GM19324 (cell line): ENCODE measurements at regions not wholly inside any gene's neighbourhood (a gene's known extent, or its start where the extent isn't known, plus 50 kb on each side); places are given as distances from the start of the nearest gene placed in this dataset.
"Not testable (repeated sequence)": the region's sequence is repeated elsewhere in the genome, so short reads cannot be mapped to it uniquely, and the experiment has no call there.

ENCODE experiments used
- ATAC-seq: cut with Tn5 transposase; IDR thresholded peaks from one replicate; pipeline ENCODE4 v1.9.1; 2021; ENCODE audit warnings: mild to moderate bottlenecking, moderate library complexity; ENCODE audit not compliant: unreplicated experiment, low FRiP score

- not testable (repeated sequence) for ATAC-seq
Measured at GRCh38 chr16:29330623-29331022, 75.9 kb downstream of the NPIPB11 start.

- ATAC-seq = not testable (repeated sequence)
Measured at GRCh38 chr16:29328528-29328927, 78.0 kb downstream of the NPIPB11 start.

- ATAC-seq = not testable (repeated sequence)
Measured at GRCh38 chr16:29327631-29328408, 78.7 kb downstream of the NPIPB11 start.

- not testable (repeated sequence) for ATAC-seq
Measured at GRCh38 chr16:29326164-29327125, 80.1 kb downstream of the NPIPB11 start.

GRCh38 chr16:29323725-29324124 is 82.8 kb downstream of the NPIPB11 start:
- ATAC-seq = not testable (repeated sequence)

- ATAC-seq = no peak
Measured at GRCh38 chr16:29321585-29321984, 84.9 kb downstream of the NPIPB11 start.

GRCh38 chr16:29321000-29321393 is 85.5 kb downstream of the NPIPB11 start:
- ATAC-seq = no peak

- ATAC-seq = no peak
Measured at GRCh38 chr16:29320274-29320999, 86.1 kb downstream of the NPIPB11 start.

- no peak for ATAC-seq
Measured at GRCh38 chr16:29319726-29320125, 86.8 kb downstream of the NPIPB11 start.

GRCh38 chr16:29318561-29318968 is 87.9 kb downstream of the NPIPB11 start:
- not testable (repeated sequence) for ATAC-seq

GRCh38 chr16:29318037-29318436 is 88.5 kb downstream of the NPIPB11 start:
- ATAC-seq = no peak

- no peak for ATAC-seq
Measured at GRCh38 chr16:29317269-29317668, 89.2 kb downstream of the NPIPB11 start.

GRCh38 chr16:29316761-29317183 is 89.7 kb downstream of the NPIPB11 start:
- ATAC-seq = no peak

- no peak for ATAC-seq
Measured at GRCh38 chr16:29315916-29316517, 90.5 kb downstream of the NPIPB11 start.

GRCh38 chr16:29315046-29315445 is 91.5 kb downstream of the NPIPB11 start:
- no peak for ATAC-seq

- no peak for ATAC-seq
Measured at GRCh38 chr16:29314292-29314934, 92.1 kb downstream of the NPIPB11 start.

- no peak for ATAC-seq
Measured at GRCh38 chr16:29313559-29314048, 92.9 kb downstream of the NPIPB11 start.

GRCh38 chr16:29312835-29313558 is 93.5 kb downstream of the NPIPB11 start:
- no peak for ATAC-seq

GRCh38 chr16:29312345-29312675 is 94.2 kb downstream of the NPIPB11 start:
- ATAC-seq = not testable (repeated sequence)
